Hepatocyte (in vitro differentiated cells): ENCODE measurements at regions not wholly inside any gene's neighbourhood (a gene's known extent, or its start where the extent isn't known, plus 50 kb on each side); places are given as distances from the start of the nearest gene placed in this dataset.
A peak's percentile ranks its signal among the peaks of the same experiment; 100 is the strongest.

ENCODE experiments used
- DNase-seq: peaks from one replicate; pipeline ENCODE4 v3.0.0-alpha.2; 2016; ENCODE audit warnings: low spot score
- H2AFZ ChIP-seq: fragments of 200-600 bp; sonication (generic); 2 replicates; pipeline ENCODE4 v1.6.0; 2016; ENCODE audit warnings: antibody characterized with exemption, mild to moderate bottlenecking
- H3K27ac ChIP-seq: fragments of 200-600 bp; sonication (generic); 2 replicates; pipeline ENCODE4 v1.5.1; 2016; ENCODE audit warnings: mild to moderate bottlenecking
- H3K27me3 ChIP-seq: fragments of 200-600 bp; sonication (generic); 2 replicates; pipeline ENCODE4 v1.6.1; 2016
- H3K36me3 ChIP-seq: fragments of 200-600 bp; sonication (generic); replicated peaks from 2 replicates; pipeline ENCODE4 v1.5.1; 2016; ENCODE audit warnings: low read depth; ENCODE audit not compliant: insufficient read depth
- H3K4me1 ChIP-seq: fragments of 200-600 bp; sonication (generic); 2 replicates; pipeline ENCODE4 v1.5.1; 2016; ENCODE audit warnings: mild to moderate bottlenecking, moderate library complexity; ENCODE audit not compliant: insufficient read depth
- H3K4me2 ChIP-seq: fragments of 200-600 bp; sonication (generic); 2 replicates; pipeline ENCODE4 v1.6.0; 2016
- H3K4me3 ChIP-seq: fragments of 200-600 bp; sonication (generic); 2 replicates; pipeline ENCODE4 v1.5.1; 2016; ENCODE audit warnings: mild to moderate bottlenecking
- H3K79me2 ChIP-seq: fragments of 200-600 bp; sonication (generic); 2 replicates; pipeline ENCODE4 v1.6.0; 2017; ENCODE audit warnings: mild to moderate bottlenecking
- H3K9me2 ChIP-seq: fragments of 200-600 bp; sonication (generic); replicated peaks from 2 replicates; pipeline ENCODE4 v1.6.0; 2017; ENCODE audit warnings: mild to moderate bottlenecking; ENCODE audit not compliant: insufficient read depth
- H3K9me3 ChIP-seq: fragments of 200-600 bp; sonication (generic); 2 replicates; pipeline ENCODE4 v1.5.1; 2016; ENCODE audit warnings: low read depth, mild to moderate bottlenecking
- H4K20me1 ChIP-seq: fragments of 200-600 bp; sonication (generic); 2 replicates; pipeline ENCODE4 v1.6.0; 2016; ENCODE audit warnings: mild to moderate bottlenecking; ENCODE audit not compliant: insufficient read depth, poor library complexity, severe bottlenecking
- EZH2 ChIP-seq: fragments of 200-600 bp; sonication (generic); IDR thresholded peaks from 2 replicates; pipeline ENCODE4 v1.6.1; 2016; ENCODE audit warnings: antibody characterized with exemption, mild to moderate bottlenecking, borderline replicate concordance
- EZH2phosphoT487 ChIP-seq: fragments of 200-600 bp; sonication (generic); IDR thresholded peaks from one replicate; pipeline ENCODE4 v1.6.1; 2018; ENCODE audit warnings: antibody characterized with exemption, mild to moderate bottlenecking, low read depth, moderate library complexity; ENCODE audit not compliant: unreplicated experiment, severe bottlenecking
- WGBS: methylation state at CpG from one replicate; pipeline ENCODE4 v1.1.6; 2016; ENCODE audit warnings: low lambda C conversion rate; ENCODE audit errors: missing lambda C conversion rate; 5-methylcytosine and 5-hydroxymethylcytosine counted together
- TF ChIP-seq, protein P1 (sequence below): fragments of 200-600 bp; sonication (generic); IDR thresholded peaks from 2 replicates; pipeline ENCODE4 v1.5.1; 2016; ENCODE audit warnings: antibody characterized with exemption, mild to moderate bottlenecking; ENCODE audit not compliant: poor library complexity

DNA sequence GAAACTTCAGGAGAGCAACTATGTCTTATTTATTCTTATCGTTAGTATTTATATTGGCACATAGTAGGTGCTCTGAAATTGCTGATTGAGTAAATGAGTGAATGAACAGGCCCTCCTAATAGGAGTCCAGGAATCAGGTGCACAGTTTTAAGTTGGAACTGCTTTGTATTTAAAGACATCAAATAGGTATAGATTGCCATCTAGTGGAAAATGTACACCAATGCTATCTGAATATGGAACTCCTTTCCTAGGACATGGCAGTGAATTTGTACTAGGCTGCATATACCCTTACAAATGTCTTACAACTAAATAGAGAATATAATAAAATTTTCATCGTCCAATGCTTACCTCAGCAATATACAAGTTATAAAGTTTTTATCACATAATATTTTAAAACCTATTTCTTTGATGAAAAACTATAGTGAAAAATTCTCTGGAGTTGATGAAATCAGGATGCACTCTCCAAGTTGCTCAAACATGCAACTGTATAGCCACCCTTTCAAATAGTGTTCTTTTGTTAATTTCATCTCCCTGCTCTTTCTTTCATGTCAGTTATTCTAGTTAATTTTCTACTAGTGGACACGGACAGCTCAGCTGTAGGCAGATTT, 318.9 kb upstream of the SYT4 start:
- H3K79me2 ChIP-seq, result no peaks in the 10 kb centered on the region
- no peaks in the 10 kb centered on the region for H3K4me1 ChIP-seq
- peak; percentile 36 for DNase-seq
- no peaks in the 10 kb centered on the region for H3K36me3 ChIP-seq
- 56% methylated on average over 3 of the region's 3 CpGs for WGBS
- no peaks in the 10 kb centered on the region for H4K20me1 ChIP-seq
- no peaks in the 10 kb centered on the region for H3K9me2 ChIP-seq
- H3K9me3 ChIP-seq, result no peaks in the 10 kb centered on the region
- no peak overlapping the region for H3K27ac ChIP-seq
- TF ChIP-seq, protein P1, sequence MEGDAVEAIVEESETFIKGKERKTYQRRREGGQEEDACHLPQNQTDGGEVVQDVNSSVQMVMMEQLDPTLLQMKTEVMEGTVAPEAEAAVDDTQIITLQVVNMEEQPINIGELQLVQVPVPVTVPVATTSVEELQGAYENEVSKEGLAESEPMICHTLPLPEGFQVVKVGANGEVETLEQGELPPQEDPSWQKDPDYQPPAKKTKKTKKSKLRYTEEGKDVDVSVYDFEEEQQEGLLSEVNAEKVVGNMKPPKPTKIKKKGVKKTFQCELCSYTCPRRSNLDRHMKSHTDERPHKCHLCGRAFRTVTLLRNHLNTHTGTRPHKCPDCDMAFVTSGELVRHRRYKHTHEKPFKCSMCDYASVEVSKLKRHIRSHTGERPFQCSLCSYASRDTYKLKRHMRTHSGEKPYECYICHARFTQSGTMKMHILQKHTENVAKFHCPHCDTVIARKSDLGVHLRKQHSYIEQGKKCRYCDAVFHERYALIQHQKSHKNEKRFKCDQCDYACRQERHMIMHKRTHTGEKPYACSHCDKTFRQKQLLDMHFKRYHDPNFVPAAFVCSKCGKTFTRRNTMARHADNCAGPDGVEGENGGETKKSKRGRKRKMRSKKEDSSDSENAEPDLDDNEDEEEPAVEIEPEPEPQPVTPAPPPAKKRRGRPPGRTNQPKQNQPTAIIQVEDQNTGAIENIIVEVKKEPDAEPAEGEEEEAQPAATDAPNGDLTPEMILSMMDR, result peak; percentile 63
- no peak for TF ChIP-seq EZH2phosphoT487
- no peak for TF ChIP-seq EZH2
- H2AFZ ChIP-seq, result no peak overlapping the region
- H3K4me2 ChIP-seq, result no peak overlapping the region
- no peaks in the 10 kb centered on the region for H3K27me3 ChIP-seq
- no peak overlapping the region for H3K4me3 ChIP-seq

DNA sequence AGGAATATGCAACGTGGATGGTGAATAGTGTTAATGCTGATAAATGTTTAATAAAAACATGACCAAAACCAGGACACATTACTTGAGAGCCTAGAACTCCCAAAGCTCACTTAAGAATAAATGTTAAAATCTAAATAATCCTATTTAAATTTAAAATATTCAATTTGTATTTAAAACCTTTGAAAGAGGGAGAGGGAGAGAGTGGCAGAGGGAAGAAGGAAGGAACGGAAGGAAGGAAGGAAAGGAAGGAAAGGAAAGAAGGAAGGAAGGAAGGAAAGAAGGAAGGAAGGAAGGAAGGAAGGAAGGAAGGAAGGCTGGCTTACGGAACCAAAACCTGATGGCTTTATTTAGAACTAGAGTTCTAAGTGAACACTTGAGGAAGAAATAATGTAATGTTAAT, 324.1 kb upstream of the SYT4 start:
- Histone ChIP-seq H3K79me2 (no peaks in the 10 kb centered on the region), H3K27ac (no peak overlapping the region), H3K27me3 (no peaks in the 10 kb centered on the region), H4K20me1 (no peaks in the 10 kb centered on the region), H3K9me2 (no peaks in the 10 kb centered on the region), H2AFZ (no peak overlapping the region), H3K36me3 (no peaks in the 10 kb centered on the region), H3K4me1 (no peaks in the 10 kb centered on the region), H3K9me3 (peaks cover 7% of the 10 kb centered on the region), H3K4me3 (no peak overlapping the region), H3K4me2 (no peak overlapping the region)
- 83% methylated on average over 3 of the region's 3 CpGs for WGBS
- DNase-seq, result no peak
- TF ChIP-seq EZH2phosphoT487, result no peak
- TF ChIP-seq EZH2, result no peak
- TF ChIP-seq, protein P1, result no peak

DNA sequence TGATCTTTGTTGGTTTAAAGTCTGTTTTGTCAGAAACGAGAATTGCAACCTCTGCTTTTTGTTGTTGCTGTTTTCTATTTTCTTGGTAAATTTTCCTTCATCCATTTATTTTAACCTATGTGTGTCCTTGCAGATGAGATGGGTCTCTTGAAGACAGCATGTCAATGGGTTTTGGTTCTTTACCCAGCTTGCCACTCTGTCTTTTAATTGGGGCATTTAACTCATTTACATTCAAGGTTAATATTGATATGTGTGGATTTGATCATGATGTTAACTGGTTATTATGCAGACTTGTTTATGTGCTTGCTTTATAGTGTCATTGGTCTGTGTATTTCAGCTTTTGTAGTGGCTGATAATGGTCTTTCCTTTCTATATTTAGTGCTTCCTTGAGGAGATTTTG, 327.9 kb upstream of the SYT4 start:
- Histone ChIP-seq H3K9me2 (no peaks in the 10 kb centered on the region), H3K9me3 (peaks cover 7% of the 10 kb centered on the region), H3K36me3 (no peaks in the 10 kb centered on the region), H3K27me3 (no peaks in the 10 kb centered on the region), H3K4me1 (no peaks in the 10 kb centered on the region), H3K27ac (no peak overlapping the region), H3K4me2 (no peak overlapping the region), H3K4me3 (no peak overlapping the region), H4K20me1 (no peaks in the 10 kb centered on the region), H2AFZ (no peak overlapping the region), H3K79me2 (no peaks in the 10 kb centered on the region)
- no peak for DNase-seq
- WGBS, result 92% methylated on average over 1 of the region's 1 CpG
- TF ChIP-seq EZH2 (no peak), EZH2phosphoT487 (no peak)
- TF ChIP-seq, protein P1, result no peak
